A549 (cell line): ENCODE measurements at regions not wholly inside any gene's neighbourhood (a gene's known extent, or its start where the extent isn't known, plus 50 kb on each side); places are given as distances from the start of the nearest gene placed in this dataset.

Source experiments
- ATAC-seq, 2 experiments: fragments of 200-7000 bp in 1 of 2; fragments of >200 bp in 1 of 2; cut with Nextera tagmentation in 1 of 2; cut with Tn5 transposase in 1 of 2; 3 replicates each; pipeline versions ENCODE4 v1.8.0 to v1.9.1; 2018 to 2020; ENCODE audit warnings: mild to moderate bottlenecking in 1 of 2, moderate library complexity in 1 of 2
- CTCF ChIA-PET: fragments of 300-600 bp; sonication (Branson Sonifier 250); formaldehyde crosslinking; extraction: SDS; loops from one replicate; lab custom pipeline; 2021; ENCODE audit warnings: antibody characterized with exemption, inconsistent platforms; lab: Yijun Ruan, JAX
- POLR2A ChIA-PET: fragments of 350-600 bp; formaldehyde crosslinking; extraction: SDS; loops from one replicate; lab custom pipeline; 2021; ENCODE audit warnings: antibody characterized with exemption, inconsistent platforms; lab: Yijun Ruan, JAX
- DNase-seq, 2 experiments: peaks; one replicate each; pipeline versions ENCODE4 v3.0.0 to v3.0.0-alpha.2; 2011 to 2016; ENCODE audit warnings: low read depth in 1 of 2, low spot score in 1 of 2
- FAIRE-seq: peaks from 2 replicates; lab custom pipeline; 2011; peaks lifted over from hg19 to GRCh38; lab: Jason Lieb, UNC
- H3K27ac ChIP-seq, 2 experiments: fragments of >200 bp; sonication (Bioruptor Twin); formaldehyde crosslinking; 3 replicates each; pipeline ENCODE4 v1.5.1; 2016 to 2017
- H3K4me1 ChIP-seq: fragments of >200 bp; sonication (Bioruptor Twin); formaldehyde crosslinking; 3 replicates; pipeline ENCODE4 v1.6.1; 2016
- H3K4me2 ChIP-seq: fragments of >200 bp; sonication (Bioruptor Twin); formaldehyde crosslinking; 3 replicates; pipeline ENCODE4 v1.6.1; 2016
- H3K4me3 ChIP-seq: fragments of >200 bp; sonication (Bioruptor Twin); formaldehyde crosslinking; 3 replicates; pipeline ENCODE4 v1.5.1; 2016
- H3K9me3 ChIP-seq: fragments of >200 bp; sonication (Bioruptor Twin); formaldehyde crosslinking; 3 replicates; pipeline ENCODE4 v1.6.1; 2016
- BCL3 ChIP-seq: fragments of >200 bp; sonication (Bioruptor Twin); formaldehyde crosslinking; IDR thresholded peaks from 3 replicates; pipeline ENCODE4 v1.6.1; 2016
- BHLHE40 ChIP-seq: IDR thresholded peaks from 2 replicates; pipeline ENCODE4 v1.6.1; 2012; ENCODE audit warnings: low read depth, low read length, inconsistent platforms
- CBX8 ChIP-seq: fragments of 200-600 bp; sonication (generic); IDR thresholded peaks from 2 replicates; pipeline ENCODE4 v1.6.1; 2016
- CHD4 ChIP-seq: fragments of 200-600 bp; sonication (generic); IDR thresholded peaks from 2 replicates; pipeline ENCODE4 v1.6.1; 2016; ENCODE audit warnings: antibody characterized with exemption, mild to moderate bottlenecking, borderline replicate concordance
- E2F6 ChIP-seq: IDR thresholded peaks from 2 replicates; pipeline ENCODE4 v1.6.1; 2012; ENCODE audit warnings: low read depth, borderline replicate concordance
- EP300 ChIP-seq, 2 experiments: fragments of >200 bp; sonication (Bioruptor Twin); formaldehyde crosslinking; IDR thresholded peaks; 2 replicates in 1 of 2; 3 replicates in 1 of 2; pipeline ENCODE4 v1.6.1; 2016 to 2017
- FOSL2 ChIP-seq, 2 experiments: fragments of 450-650 bp in 1 of 2; fragments of >200 bp in 1 of 2; sonication (Bioruptor Twin) in 1 of 2; formaldehyde crosslinking; IDR thresholded peaks; 2 replicates each; pipeline versions ENCODE4 v1.5.0 to v1.6.1; 2016 to 2020; ENCODE audit warnings: mild to moderate bottlenecking in 1 of 2, moderate library complexity in 1 of 2
- FOXS1 ChIP-seq: fragments of 250-450 bp; sonication (Bioruptor Pico); IDR thresholded peaks from 2 replicates; pipeline ENCODE4 v1.5.0; 2020; ENCODE audit warnings: mild to moderate bottlenecking, moderate library complexity
- GATA3 ChIP-seq: IDR thresholded peaks from 2 replicates; pipeline ENCODE4 v1.6.1; 2012; ENCODE audit warnings: borderline replicate concordance
- HOXA7 ChIP-seq: fragments of 250-450 bp; sonication (Bioruptor Pico); IDR thresholded peaks from 2 replicates; pipeline ENCODE4 v1.5.0; 2020; ENCODE audit warnings: mild to moderate bottlenecking, moderate library complexity
- HOXB13 ChIP-seq: fragments of 250-450 bp; sonication (Bioruptor Pico); IDR thresholded peaks from 2 replicates; pipeline ENCODE4 v1.5.0; 2020; ENCODE audit warnings: low read depth, mild to moderate bottlenecking, moderate library complexity
- HOXB5 ChIP-seq: fragments of 250-450 bp; sonication (Bioruptor Pico); IDR thresholded peaks from 2 replicates; pipeline ENCODE4 v1.5.0; 2020; ENCODE audit warnings: mild to moderate bottlenecking, moderate library complexity
- JUNB ChIP-seq: fragments of >200 bp; sonication (Bioruptor Twin); formaldehyde crosslinking; IDR thresholded peaks from 2 replicates; pipeline ENCODE4 v1.6.1; 2016
- KDM5A ChIP-seq: fragments of 200-600 bp; sonication (generic); IDR thresholded peaks from 2 replicates; pipeline ENCODE4 v1.6.1; 2016; ENCODE audit warnings: antibody characterized with exemption, mild to moderate bottlenecking
- MAFK ChIP-seq: fragments of 450-650 bp; IDR thresholded peaks from 2 replicates; pipeline ENCODE4 v1.6.1; 2014; ENCODE audit not compliant: partially characterized antibody
- MAX ChIP-seq: IDR thresholded peaks from 2 replicates; pipeline ENCODE4 v1.6.1; 2012
- MAZ ChIP-seq: fragments of 150-350 bp; IDR thresholded peaks from 2 replicates; pipeline ENCODE4 v1.6.1; 2014; ENCODE audit warnings: antibody characterized with exemption, low read depth, low read length, borderline replicate concordance
- NR3C1 ChIP-seq: fragments of >200 bp; sonication (Bioruptor Twin); formaldehyde crosslinking; IDR thresholded peaks from 3 replicates; pipeline ENCODE4 v1.6.1; 2017
- RAD21 ChIP-seq, 2 experiments: fragments of >200 bp in 1 of 2; sonication (Bioruptor Twin) in 1 of 2; formaldehyde crosslinking in 1 of 2; IDR thresholded peaks in 1 of 2; conservative IDR thresholded peaks in 1 of 2; 2 replicates in 1 of 2; 3 replicates in 1 of 2; pipeline ENCODE4 v1.6.1; 2012 to 2018; ENCODE audit warnings: inconsistent platforms in 1 of 2
- REST ChIP-seq: fragments of 200-600 bp; sonication (generic); IDR thresholded peaks from 2 replicates; pipeline ENCODE4 v1.6.1; 2016; ENCODE audit warnings: antibody characterized with exemption, mild to moderate bottlenecking, moderate library complexity
- RNF2 ChIP-seq: fragments of 200-600 bp; sonication (generic); IDR thresholded peaks from 2 replicates; pipeline ENCODE4 v1.6.1; 2016; ENCODE audit warnings: low read depth, mild to moderate bottlenecking, antibody characterized with exemption, moderate library complexity, borderline replicate concordance
- SMC3 ChIP-seq: fragments of >200 bp; sonication (Bioruptor Twin); formaldehyde crosslinking; IDR thresholded peaks from 3 replicates; pipeline ENCODE4 v1.6.1; 2018; ENCODE audit warnings: inconsistent platforms
- SREBF2 ChIP-seq: fragments of 450-650 bp; IDR thresholded peaks from 2 replicates; pipeline ENCODE4 v1.6.1; 2014; ENCODE audit warnings: mild to moderate bottlenecking, moderate library complexity
- TFCP2L1 ChIP-seq: fragments of 250-450 bp; sonication (Bioruptor Pico); IDR thresholded peaks from 2 replicates; pipeline ENCODE4 v1.5.0; 2021; ENCODE audit warnings: mild to moderate bottlenecking
- TP53 ChIP-seq: fragments of 250-450 bp; sonication (Bioruptor Pico); IDR thresholded peaks from 2 replicates; pipeline ENCODE4 v1.5.0; 2021; ENCODE audit warnings: mild to moderate bottlenecking, moderate library complexity
- ZC3H11A ChIP-seq: fragments of 450-650 bp; IDR thresholded peaks from 2 replicates; pipeline ENCODE4 v1.6.1; 2014; ENCODE audit warnings: antibody characterized with exemption, mild to moderate bottlenecking
- ZFP36 ChIP-seq: fragments of 450-650 bp; IDR thresholded peaks from 2 replicates; pipeline ENCODE4 v1.6.1; 2014; ENCODE audit warnings: borderline replicate concordance; ENCODE audit not compliant: partially characterized antibody
- WGBS: methylation state at CpG from one replicate; pipeline ENCODE4 v1.1.6; 2017; ENCODE audit errors: missing lambda C conversion rate; 5-methylcytosine and 5-hydroxymethylcytosine counted together

- TF ChIP-seq MAX (peak; percentile 47; the same call in 1 of the 2 replicates), RNF2 (no peak), MAFK (no peak), SREBF2 (no peak), EP300 (IDR thresholded peaks at IDR 0.05) (no peak), TFCP2L1 (CRISPR knock-in tag) (no peak; the same call in 1 of the 2 replicates), HOXB5 (CRISPR knock-in tag) (no peak), ZFP36 (no peak), ZC3H11A (no peak), JUNB (peak; percentile 13; the same call in 1 of the 2 replicates), E2F6 (no peak), KDM5A (no peak), MAZ (no peak), FOSL2 (IDR thresholded peaks at IDR 0.05) (peak; percentile 30; the same call in 1 of the 2 replicates), FOSL2 (CRISPR knock-in tag; IDR thresholded peaks at IDR 0.05) (peak; percentile 80), TP53 (CRISPR knock-in tag) (no peak), SMC3 (no peak), GATA3 (no peak), NR3C1 (no peak), HOXA7 (no peak), CHD4 (no peak), FOXS1 (CRISPR knock-in tag) (no peak), RAD21 (conservative IDR thresholded peaks at IDR 0.05 in 1 of 2, IDR thresholded peaks at IDR 0.05 in 1 of 2) (0 out of 5 replicates have a peak, but pooled peaks of 1 of the 2 experiments have one; percentile 14), BCL3 (no peak), BHLHE40 (no peak), HOXB13 (CRISPR knock-in tag) (no peak), CBX8 (no peak), REST (no peak)
- ATAC-seq, result peak; percentile 71 to 91
- H3K4me3 ChIP-seq, result no peak overlapping the region
- no peak for FAIRE-seq
- ChIA-PET CTCF (interaction anchor here (0.6 to 2.1 kb wide), 3 partner anchors 50 to 150 kb away, joined by 3 to 7 read pairs (median 3); no protein-coding TSS in a partner anchor), POLR2A (no interaction called here)
- WGBS, result 66% methylated on average over 10 of the region's 10 CpGs
- peak overlapping the region; percentile 23 for H3K4me2 ChIP-seq
- H3K4me1 ChIP-seq, result peaks cover 45% of the 10 kb centered on the region
- DNase-seq, result peak in 1 of 2 experiments; percentile 61
- H3K27ac ChIP-seq, result peak overlapping the region; percentile 61 to 86
- no peaks in the 10 kb centered on the region for H3K9me3 ChIP-seq
These were observed 87.4 kb upstream of the TNS3 start for GRCh38 chr7:47669178-47669891.
